WTC11 (cell line): ENCODE measurements at regions not wholly inside any gene's neighbourhood (a gene's known extent, or its start where the extent isn't known, plus 50 kb on each side); places are given as distances from the start of the nearest gene placed in this dataset.

Source experiments
- SP1 ChIP-seq: sonication (generic); formaldehyde crosslinking; conservative IDR thresholded peaks from 2 replicates; pipeline ENCODE4 v1.8.1; 2022; ENCODE audit warnings: missing genetic modification reagents
- TF ChIP-seq, protein P1 (sequence below): sonication (generic); formaldehyde crosslinking; conservative IDR thresholded peaks from 2 replicates; pipeline ENCODE4 v1.8.1; 2023; ENCODE audit warnings: mild to moderate bottlenecking, low read depth, missing genetic modification reagents, moderate library complexity

DNA sequence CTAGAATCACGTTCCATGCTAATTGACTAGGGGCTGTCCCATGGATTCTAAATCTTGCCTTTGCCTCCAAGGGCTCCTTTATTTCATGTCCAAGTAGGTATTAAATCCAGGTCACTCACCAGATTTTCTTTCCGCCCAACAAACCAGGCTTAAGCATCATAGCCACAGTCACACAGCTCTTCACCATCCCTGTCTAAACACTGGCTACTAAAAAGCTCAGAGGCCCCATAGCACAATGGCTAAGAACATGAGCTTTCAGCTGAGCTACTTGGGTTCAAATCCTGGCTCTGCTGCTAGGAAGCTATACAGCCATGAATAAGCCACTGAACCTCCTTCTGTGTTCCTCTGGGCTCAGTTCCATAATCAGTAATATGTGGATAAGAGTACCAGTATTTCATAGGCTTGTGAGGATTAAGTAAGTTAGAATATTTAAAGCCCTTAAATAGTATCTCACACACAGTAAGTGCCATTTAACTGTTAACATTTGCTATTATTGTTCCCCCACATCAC is 277.2 kb upstream of the GJB5 start:
- TF ChIP-seq SP1 (CRISPR knock-in tag), result no peak
- TF ChIP-seq, protein P1, sequence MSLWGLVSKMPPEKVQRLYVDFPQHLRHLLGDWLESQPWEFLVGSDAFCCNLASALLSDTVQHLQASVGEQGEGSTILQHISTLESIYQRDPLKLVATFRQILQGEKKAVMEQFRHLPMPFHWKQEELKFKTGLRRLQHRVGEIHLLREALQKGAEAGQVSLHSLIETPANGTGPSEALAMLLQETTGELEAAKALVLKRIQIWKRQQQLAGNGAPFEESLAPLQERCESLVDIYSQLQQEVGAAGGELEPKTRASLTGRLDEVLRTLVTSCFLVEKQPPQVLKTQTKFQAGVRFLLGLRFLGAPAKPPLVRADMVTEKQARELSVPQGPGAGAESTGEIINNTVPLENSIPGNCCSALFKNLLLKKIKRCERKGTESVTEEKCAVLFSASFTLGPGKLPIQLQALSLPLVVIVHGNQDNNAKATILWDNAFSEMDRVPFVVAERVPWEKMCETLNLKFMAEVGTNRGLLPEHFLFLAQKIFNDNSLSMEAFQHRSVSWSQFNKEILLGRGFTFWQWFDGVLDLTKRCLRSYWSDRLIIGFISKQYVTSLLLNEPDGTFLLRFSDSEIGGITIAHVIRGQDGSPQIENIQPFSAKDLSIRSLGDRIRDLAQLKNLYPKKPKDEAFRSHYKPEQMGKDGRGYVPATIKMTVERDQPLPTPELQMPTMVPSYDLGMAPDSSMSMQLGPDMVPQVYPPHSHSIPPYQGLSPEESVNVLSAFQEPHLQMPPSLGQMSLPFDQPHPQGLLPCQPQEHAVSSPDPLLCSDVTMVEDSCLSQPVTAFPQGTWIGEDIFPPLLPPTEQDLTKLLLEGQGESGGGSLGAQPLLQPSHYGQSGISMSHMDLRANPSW (CRISPR knock-in tag), result no peak
